Fibroblast of peridontal ligament (primary cell): ENCODE measurements at regions not wholly inside any gene's neighbourhood (a gene's known extent, or its start where the extent isn't known, plus 50 kb on each side); places are given as distances from the start of the nearest gene placed in this dataset.
"Not testable (repeated sequence)": the region's sequence is repeated elsewhere in the genome, so short reads cannot be mapped to it uniquely, and the experiment has no call there.

Experiments used
- DNase-seq: peaks from one replicate; pipeline ENCODE4 v3.0.0-alpha.2; 2010; ENCODE audit errors: extremely low read depth

DNA sequence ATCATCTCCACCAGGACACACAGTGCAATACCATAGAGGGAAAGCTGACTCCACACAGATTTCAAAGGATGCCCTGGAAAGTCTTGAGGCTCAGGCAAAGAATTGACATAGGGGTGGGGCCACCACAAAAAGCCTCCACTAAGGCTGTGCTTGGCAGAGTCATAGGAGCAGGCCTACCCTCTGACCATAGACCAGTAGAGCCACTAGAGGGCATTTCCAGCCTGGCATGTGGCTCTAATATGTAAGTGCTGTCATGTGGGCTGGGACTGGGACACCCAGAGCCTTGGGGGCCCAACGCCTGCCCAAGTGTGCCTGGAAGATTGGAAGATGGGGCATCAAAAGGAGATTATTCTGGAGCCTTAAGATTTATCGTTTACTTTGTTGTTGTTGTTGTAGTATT, 726.0 kb downstream of the DNAH5 start:
- DNase-seq = no peak

DNA sequence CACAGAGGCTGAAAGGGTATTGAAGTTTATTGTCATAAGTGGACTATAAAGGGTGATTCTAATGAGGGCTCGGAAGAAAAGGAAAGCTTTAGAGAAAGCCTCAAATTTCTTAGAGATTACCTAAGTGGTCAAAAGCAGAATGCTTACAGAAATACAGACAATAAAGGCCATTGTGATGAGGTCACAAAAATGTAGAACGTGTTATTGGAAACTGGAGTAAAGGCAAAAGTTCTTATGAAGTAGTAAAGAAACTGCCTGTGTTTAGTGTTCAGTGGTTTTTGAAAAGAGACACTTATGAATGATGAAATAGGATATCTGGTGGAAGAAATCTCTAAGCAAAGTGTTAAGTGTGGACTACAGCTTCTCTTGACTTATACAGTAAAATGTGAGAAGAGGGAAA, 726.9 kb downstream of the DNAH5 start:
- DNase-seq = peak; percentile 23

DNA sequence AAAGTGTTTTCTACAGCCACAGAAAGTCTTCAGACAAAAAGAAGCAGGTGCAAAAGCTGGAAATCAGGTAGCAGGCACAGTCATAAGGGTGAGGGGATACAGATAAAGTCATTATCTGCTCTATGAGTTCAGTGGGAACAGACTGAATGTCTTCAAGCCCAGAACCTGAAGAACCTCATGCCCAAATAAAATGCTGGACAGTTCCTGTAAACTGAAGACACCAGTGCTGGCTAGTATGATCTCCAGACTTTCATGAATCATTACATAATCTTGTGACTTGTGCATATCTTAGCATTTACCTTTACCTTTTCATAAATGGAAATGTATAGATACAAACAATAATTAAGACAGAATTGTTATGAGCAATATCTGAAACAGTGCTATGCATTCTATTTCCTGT, 728.7 kb downstream of the DNAH5 start:
- no peak for DNase-seq

DNA sequence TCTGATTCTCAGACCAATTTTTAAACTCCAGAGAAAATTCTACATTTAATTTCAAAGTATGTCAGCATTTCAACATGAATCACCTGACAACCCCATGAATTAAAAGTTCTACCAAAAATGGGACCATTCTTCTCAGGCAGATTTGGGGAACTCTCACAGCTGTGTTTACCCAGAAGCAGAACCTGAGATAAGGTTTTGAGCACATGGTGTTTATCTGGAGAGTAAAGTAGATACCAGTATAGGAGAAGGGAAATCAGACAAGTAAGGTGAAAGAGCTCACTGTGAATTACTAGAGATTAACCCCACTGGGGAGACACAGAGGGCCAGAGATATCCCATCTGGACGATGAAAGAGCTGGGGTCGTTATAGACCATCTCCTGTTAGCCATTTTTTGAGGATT, 729.1 kb downstream of the DNAH5 start:
- no peak for DNase-seq

DNA sequence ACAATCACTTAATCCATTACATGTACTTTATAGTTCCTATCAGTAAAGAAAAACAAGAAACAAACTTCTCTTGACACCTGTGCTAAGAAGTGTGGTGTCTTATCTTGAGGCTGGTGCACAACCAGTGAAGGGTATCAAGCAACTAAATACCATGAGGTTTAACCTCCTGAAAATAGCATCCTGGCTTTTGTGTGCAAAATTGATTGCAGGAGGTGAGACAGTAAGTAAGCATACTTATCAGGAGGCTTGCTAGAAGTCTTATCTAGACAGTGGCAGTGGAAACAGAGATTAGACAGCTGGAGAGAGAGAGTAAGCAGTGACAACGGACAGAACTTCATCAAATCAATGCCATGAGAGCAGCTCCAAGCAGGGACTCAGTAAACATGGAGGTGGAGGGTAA, 730.3 kb downstream of the DNAH5 start:
- no peak for DNase-seq

DNA sequence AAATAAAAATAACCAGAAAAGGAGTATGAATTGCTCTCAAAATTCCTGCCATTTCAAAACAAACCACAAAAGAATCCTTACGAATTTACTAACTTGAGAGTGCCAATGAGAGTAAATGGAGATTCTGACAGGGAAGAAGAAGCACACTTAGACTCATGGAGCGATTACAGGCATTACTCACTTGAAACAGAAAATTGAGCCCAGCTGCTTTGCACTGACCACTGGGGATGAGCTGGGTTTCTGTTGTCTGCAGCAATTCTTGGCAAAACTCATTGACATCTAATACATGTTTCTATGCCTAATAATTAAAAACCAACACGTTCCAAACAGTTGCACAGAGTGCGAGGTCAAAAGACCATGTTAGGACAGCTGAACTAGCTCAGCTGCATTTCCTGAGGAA, 731.6 kb downstream of the DNAH5 start:
- peak; percentile 9 for DNase-seq

DNA sequence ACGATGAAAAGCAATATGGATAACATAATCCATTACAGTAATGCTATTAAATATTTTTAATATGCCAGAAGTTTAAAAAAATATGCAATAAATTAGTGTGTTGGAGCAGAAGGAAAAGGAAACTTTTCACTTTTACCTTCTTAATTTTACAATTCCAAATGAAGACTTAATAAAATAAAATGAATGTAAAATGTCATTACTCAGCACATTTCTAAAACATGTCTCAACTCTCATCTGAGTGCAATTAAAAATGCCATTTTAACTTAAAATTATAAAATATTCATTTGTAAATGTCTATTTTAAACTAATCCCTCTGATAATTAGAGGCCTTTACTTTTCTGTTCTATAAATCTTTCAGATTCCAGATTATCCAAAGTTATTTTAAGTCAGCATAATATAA, 733.4 kb downstream of the DNAH5 start:
- DNase-seq = no peak

DNA sequence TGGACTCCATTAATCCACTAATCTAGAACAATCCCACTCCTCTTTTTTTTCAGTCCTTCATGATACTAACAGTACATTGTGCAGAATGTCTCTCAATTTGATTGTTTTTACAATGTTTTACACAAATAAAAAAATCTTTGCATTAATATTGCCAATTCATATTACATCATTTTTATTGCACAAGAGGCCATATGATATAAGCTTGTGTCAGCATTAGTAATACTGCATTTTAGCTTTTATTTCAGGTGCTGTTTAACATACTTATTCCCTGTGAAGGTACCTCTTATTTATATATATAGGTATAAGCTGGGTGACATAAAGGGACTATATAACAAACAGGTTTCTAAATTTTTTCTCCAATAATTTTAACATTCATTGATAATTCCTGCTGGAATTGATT, 737.4 kb downstream of the DNAH5 start:
- DNase-seq = no peak

DNA sequence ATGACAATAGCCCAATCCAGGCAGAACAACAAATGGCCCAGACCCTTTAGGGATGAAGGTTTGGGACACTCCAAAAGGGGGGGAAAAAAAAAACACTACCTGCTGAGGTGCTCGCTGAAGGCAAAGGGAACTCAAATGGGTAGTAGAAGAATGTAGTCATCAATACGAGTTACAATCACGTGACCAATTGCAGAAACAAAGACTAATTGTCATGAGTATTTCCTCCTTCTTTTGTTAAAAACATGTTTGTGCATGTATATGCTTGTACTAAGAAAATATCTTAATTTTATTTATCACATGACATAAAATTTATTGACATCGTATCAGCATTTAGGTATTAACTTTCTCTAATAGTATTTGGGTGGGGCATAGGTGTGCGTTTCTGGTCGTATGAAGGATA, 743.5 kb downstream of the DNAH5 start:
- DNase-seq = no peak

DNA sequence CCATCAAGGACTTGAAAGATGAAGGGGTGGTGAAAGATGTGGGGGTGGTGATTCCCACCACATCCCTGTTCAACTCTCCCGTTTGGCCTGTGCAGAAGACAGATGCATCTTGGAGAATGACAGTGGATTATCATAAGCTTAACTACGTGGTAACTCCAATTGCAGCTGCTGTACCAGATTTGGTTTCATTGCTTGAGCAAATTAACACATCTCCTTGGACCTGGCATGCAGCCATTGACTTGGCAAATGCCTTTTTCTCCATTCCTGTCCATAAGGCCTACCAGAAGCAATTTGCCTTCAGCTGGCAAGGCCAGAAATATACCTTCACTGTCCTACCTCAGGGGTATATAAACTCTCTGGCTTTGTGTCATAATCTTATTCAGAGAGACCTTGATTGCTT, 746.3 kb downstream of the DNAH5 start:
- not testable (repeated sequence) for DNase-seq

DNA sequence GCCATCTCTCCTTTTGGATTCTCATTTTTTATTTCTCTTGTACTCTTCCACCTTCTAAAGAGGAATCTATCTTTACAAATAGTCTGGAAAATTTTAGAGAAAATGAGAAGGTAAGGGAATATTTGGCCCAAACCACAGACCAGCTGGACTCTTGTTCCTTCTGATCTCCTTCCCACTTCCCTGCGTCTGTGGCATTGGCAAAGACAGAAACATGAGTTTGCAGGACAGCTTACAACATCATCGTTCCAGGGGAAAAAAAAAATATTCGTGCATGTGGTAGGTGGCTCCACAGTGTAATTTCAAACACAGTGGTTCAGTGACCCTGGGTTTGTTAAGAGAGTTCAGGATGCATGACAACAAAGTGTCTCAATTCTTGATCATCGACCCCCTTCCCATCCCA, 755.0 kb downstream of the DNAH5 start:
- no peak for DNase-seq

DNA sequence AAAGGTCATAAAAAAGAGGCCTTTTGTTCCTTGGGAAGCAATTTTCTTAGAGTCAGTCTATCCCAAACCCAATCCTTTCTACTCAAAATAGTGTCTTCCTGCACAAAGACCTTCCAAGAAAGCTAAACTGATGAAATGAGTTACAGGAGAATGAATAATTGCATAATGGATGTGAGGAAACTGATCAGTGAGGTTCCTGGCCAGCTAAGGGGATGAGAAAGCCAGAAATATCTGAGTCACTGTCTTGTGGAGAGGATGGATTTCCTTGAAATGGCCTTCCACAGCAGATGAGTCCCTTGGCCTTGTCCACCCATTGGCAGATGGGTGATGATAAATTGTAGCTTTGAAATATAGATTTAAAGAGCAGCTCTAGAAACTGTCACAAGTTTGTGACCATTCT, 756.1 kb downstream of the DNAH5 start:
- DNase-seq = peak; percentile 2

DNA sequence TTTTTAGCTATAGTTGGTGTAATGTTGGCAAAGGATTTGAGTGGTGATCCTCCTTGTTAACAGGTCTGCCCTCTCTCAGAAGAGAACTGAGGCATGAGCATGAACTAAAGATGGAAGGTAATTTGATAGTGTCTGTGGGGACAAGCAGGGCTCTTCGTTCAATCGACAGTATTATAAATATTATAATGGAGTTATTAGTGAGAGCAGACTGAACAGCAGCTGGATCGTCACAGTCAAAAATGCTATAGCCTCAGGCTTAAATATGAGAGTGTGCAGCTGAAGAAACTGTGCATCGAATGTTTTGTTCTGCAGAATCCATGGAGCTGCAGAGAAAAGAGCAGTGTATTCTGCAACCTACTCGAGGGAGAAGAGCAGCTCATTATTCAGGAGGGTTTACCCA, 757.3 kb downstream of the DNAH5 start:
- no peak for DNase-seq

DNA sequence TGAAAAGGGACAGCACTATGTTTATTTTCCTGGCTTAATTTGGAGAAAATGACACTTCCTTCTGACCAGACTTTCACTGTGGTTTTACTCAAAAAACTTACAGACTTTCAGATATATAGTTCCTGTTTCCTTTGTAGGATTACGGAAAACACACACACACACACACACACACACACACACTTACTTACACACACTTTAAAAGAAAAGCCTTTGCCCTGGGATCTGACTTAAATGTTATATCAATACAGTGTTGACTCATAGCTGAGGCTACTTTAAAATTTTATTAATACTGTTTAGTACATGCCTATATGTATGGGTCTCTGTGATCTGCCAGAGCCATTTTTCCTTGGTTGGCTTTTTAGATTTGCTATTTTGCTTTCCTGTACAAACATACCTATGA, 758.3 kb downstream of the DNAH5 start:
- DNase-seq = no peak

DNA sequence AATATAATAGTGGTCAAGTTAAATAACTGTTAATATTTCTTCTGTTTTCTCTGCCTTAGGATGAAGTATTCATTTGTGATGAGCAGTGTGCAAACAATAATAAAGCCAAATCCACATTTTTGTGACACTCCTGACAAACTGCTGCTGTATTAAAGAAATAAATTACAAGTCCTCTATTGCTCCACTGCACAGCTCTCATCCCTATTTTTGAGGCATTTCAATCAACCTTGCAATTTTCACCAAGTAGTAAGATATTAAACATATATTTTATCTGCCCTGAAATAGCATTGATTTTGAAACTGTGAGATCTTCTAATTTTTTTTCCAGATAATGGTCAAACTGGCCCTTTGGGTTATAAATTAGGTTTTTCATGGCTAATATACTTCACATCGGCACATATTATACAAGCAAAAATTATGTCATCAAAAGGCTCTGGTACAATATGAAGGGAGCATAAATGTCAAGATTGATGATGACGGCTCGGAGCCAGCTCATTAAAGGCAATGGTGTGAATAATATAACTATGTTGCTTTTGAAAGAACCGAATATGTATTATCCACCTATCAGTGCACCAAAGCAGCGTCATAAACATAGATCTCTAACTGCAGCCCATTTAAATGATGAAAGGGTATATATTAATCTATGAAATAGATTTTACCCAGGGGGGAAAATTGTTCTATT, 764.9 kb downstream of the DNAH5 start:
- no peak for DNase-seq

DNA sequence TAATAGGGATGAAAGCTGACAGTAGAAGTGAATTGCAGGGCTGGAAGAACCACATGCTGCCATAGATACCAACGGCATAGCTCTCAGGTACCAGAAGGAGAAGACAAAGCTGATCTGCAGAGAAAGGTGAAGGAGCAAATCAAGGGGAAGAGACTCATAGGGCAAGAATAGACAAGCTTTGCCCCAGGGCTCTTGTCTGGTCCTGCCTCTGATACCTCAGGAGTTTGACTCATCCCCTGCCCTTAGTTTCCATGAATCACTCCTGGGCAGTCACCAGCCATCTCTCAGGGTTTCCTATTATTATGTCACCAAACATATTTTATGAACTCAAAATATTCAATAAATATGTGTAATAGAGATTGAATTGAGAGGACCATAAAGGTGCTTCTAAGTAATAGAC, 800.9 kb downstream of the DNAH5 start:
- DNase-seq = no peak

DNA sequence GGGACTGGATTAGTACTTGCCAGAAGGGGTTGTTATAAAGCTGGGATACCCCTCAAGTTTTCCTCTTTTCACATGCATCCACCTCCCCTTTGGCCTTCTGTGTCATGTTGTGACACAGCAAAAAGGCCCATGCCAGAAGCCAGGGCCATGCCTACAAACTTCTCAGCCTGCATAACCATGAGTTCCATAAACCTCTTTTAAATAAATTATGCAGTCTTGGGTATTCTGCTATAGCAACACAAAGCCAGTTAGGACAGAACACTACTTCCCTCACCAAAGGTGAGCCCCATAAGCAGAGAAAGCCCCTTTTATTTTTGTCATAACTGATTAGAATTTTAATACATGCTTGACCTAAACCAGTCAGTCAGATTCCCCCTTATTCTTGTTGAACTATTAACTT, 801.3 kb downstream of the DNAH5 start:
- DNase-seq = no peak

DNA sequence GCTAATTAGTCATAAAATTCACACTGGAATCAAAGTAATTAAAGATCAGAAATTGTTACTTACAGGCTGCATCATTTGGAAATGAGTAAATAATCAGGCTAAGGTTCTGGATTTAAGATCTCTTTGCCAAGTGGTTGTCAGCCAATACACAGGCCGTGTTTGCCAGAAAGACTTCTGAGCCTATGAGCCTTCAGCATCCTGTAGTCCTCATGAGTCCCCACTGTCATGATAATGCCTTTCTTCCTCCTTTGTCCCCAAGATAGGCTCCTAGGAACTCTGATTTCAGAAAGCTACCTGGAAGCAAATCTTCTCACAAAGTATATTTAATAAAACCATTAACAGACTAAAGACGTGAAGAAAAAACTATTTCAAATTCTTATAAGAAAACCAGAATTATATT, 810.5 kb downstream of the DNAH5 start:
- DNase-seq = no peak

DNA sequence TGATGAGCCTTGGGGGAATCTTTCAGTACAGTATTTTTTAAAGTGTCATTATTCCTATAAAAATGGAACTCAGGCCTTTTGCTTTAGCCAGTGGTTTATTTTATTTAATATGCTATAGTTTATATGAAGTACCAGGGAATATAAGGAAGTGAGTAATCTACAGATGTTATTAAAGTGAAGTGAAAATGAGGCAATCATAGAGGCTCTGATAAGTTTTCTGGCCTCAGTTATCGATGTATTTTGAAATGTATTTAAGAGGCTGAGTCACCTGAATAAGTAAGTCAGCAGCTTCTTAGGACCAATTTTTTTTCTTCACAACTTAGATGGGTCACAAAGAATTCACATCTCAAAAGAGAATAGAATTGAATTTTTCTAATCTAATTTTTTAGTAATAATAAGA, 829.0 kb downstream of the DNAH5 start:
- no peak for DNase-seq

DNA sequence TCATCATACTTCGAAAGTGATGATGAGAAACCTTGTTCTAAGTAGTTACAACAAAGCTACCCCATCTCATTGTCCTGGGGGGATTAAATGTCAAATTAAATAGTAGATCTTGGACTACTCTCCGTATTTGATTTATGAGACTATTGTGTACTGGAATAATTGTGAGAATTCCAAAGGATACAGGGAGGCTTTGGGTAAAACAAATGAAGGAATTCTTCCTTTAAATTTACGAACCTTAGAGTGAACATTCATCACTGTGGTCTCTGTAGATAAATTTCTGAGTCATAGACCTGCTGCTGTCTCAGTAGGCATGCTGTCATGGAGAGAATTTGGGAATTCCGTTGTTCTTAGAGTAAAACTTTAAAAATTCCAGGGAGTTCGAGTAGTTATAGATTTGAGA, 836.2 kb downstream of the DNAH5 start:
- no peak for DNase-seq

DNA sequence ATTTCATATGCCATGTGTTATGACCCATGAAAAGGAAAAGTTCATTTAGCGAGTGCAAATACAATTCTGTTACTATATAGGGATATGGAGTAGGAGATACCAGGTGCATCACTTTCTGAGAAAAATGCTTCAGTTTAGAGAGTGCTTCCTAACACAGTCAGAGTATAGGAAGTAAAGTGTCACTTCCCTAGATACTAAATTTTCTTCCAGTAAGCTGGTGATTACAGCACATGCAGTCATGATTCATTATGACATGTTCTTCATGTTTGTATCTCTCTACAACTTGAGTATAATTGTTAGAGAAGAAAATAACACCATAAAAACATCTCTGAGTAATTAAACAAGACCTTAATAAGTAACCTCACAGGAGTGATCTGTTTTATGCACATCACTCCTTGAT, 837.0 kb downstream of the DNAH5 start:
- no peak for DNase-seq

DNA sequence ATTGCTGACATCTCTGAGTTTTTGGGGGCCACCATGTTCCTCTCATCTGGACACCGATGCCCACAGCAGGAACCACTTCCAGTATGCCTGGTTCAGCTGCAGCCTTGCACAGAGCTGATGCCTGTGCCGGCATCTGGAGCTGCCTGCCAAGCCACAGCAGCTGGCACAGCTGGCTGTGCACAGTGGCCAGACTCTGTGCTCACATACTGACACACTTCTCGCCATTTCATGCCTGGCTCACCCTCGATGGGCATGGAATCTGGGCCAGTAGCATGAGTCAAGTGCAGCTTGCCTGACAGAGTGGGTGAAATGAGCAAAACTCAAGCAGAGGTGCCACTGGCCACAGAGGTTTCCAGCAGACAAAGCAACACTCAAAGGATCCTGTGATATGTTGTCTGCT, 863.4 kb downstream of the DNAH5 start:
- no peak for DNase-seq

DNA sequence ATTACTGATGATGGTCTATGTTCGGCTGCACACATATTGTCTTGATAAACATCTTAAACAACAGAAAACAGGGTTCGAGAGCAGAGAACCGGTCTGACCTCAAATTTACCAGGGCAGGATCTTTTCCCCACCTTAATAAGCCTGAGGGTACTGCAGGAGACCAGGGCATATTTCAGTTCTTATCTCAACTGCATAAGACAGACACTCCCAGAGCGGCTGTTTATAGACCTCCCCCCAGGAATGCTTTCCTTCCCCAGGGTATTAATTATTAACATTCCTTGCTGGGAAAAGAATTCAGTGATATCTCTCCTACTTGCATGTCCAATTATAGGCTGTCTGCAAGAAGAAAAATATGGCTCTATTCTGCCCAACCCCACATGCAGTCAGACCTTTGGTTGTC, 871.6 kb downstream of the DNAH5 start:
- not testable (repeated sequence) for DNase-seq

DNA sequence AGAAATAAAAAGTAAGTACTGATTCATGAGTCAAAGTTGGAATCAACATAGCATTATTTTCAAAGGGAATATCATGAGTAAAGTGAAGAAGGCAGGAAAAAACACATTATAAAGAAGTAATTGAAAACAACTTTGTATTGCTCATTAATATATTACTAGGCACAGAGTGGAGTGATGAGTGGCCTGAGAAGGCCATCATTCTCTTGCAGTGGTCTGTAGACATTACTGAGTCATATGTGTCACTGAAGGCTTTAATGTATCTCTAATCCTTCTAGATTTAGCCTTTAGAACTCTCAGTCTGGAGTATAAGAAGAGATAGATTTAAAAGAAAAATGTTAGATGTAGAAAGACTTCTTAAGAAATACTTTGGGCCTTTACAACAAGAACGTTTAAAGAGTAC, 881.4 kb downstream of the DNAH5 start:
- no peak for DNase-seq
